B cell (primary cell): ENCODE measurements at regions not wholly inside any gene's neighbourhood (a gene's known extent, or its start where the extent isn't known, plus 50 kb on each side); places are given as distances from the start of the nearest gene placed in this dataset.
"Not testable (repeated sequence)": the region's sequence is repeated elsewhere in the genome, so short reads cannot be mapped to it uniquely, and the experiment has no call there.

Experiments used
- ATAC-seq: fragments of 200-7000 bp; cut with Tn5 transposase; one replicate; pipeline ENCODE4 v1.10.0; 2021; ENCODE audit warnings: low read depth, mild to moderate bottlenecking, moderate number of reproducible peaks, moderate library complexity
- CTCF ChIA-PET: fragments of 350-600 bp; sonication (Branson Sonifier 250); formaldehyde crosslinking; loops from one replicate; lab custom pipeline; 2021; ENCODE audit warnings: antibody characterized with exemption, inconsistent platforms; lab: Charles Lee
- POLR2A ChIA-PET: fragments of 350-600 bp; sonication (Branson Sonifier 250); formaldehyde crosslinking; loops from one replicate; lab custom pipeline; 2021; ENCODE audit warnings: antibody characterized with exemption; lab: Charles Lee
- DNase-seq: peaks from one replicate; pipeline ENCODE4 v3.0.0; 2013
- H2AFZ ChIP-seq: 2 replicates; pipeline ENCODE4 v1.6.1; 2012; ENCODE audit warnings: mild to moderate bottlenecking, low read depth, low read length; ENCODE audit not compliant: insufficient read depth, poor library complexity, severe bottlenecking
- H3K27ac ChIP-seq, 2 donors: 1 replicate in 1 of 2; 2 replicates in 1 of 2; pipeline ENCODE4 v1.5.1; 2012 to 2013; ENCODE audit warnings: low read length in 2 of 2, mild to moderate bottlenecking in 2 of 2, moderate library complexity in 1 of 2
- H3K27me3 ChIP-seq, 4 experiments: fragments of 200-600 bp in 1 of 4; sonication (generic) in 1 of 4; replicated peaks in 1 of 4; 1 replicate in 2 of 4; 2 replicates in 2 of 4; pipeline versions ENCODE4 v1.6.1 to v1.7.0; 2013 to 2016; ENCODE audit warnings: low read length in 3 of 4, mild to moderate bottlenecking in 2 of 4, mixed read lengths in 1 of 4, moderate library complexity in 1 of 4; ENCODE audit not compliant: insufficient read depth in 4 of 4, control insufficient read depth in 3 of 4; ENCODE audit errors: control extremely low read depth in 1 of 4
- H3K36me3 ChIP-seq, 2 experiments: replicated peaks in 1 of 2; 1 replicate in 1 of 2; 2 replicates in 1 of 2; pipeline versions ENCODE4 v1.6.1 to v1.7.1; 2013; ENCODE audit warnings: low read length in 1 of 2; ENCODE audit not compliant: insufficient read depth in 2 of 2, control insufficient read depth in 1 of 2; ENCODE audit errors: control extremely low read depth in 1 of 2, extremely low read depth in 1 of 2
- H3K4me1 ChIP-seq, 2 donors: fragments of 200-600 bp in 1 of 2; sonication (generic) in 1 of 2; 1 replicate in 1 of 2; 2 replicates in 1 of 2; pipeline versions ENCODE4 v1.5.1 to v1.6.1; 2013 to 2017; ENCODE audit warnings: low read length in 2 of 2; ENCODE audit not compliant: control insufficient read depth in 2 of 2, insufficient read depth in 2 of 2
- H3K4me2 ChIP-seq: replicated peaks from 2 replicates; pipeline ENCODE3; 2012; ENCODE audit warnings: mild to moderate bottlenecking, low read depth, low read length; ENCODE audit not compliant: poor library complexity, severe bottlenecking
- H3K4me3 ChIP-seq, 5 experiments: fragments of 200-600 bp in 1 of 5; sonication (generic) in 1 of 5; 1 replicate in 3 of 5; 2 replicates in 2 of 5; pipeline versions ENCODE4 v1.5.1 to v1.7.0; 2011 to 2016; ENCODE audit warnings: low read length in 4 of 5, mild to moderate bottlenecking in 4 of 5, low read depth in 2 of 5, control low read depth in 1 of 5, moderate library complexity in 1 of 5; ENCODE audit not compliant: insufficient read depth in 1 of 5; ENCODE audit errors: control extremely low read depth in 1 of 5, extremely low read depth in 1 of 5
- H3K79me2 ChIP-seq: fragments of 200-600 bp; sonication (generic); one replicate; pipeline ENCODE4 v1.6.0; 2016; ENCODE audit warnings: low read length; ENCODE audit not compliant: control insufficient read depth, insufficient read depth
- H3K9ac ChIP-seq: fragments of 200-600 bp; sonication (generic); 2 replicates; pipeline ENCODE4 v1.6.1; 2017; ENCODE audit warnings: mild to moderate bottlenecking, low read length, moderate library complexity
- H3K9me3 ChIP-seq, 3 donors: one replicate each; pipeline versions ENCODE4 v1.6.1 to v1.7.1; 2013; ENCODE audit warnings: low read length in 2 of 3; ENCODE audit not compliant: control insufficient read depth in 2 of 3, insufficient read depth in 1 of 3; ENCODE audit errors: control extremely low read depth in 1 of 3
- H4K20me1 ChIP-seq: 2 replicates; pipeline ENCODE4 v1.6.0; 2012; ENCODE audit warnings: mild to moderate bottlenecking, low read length; ENCODE audit not compliant: insufficient read depth, control insufficient read depth, poor library complexity, severe bottlenecking
- H3K27ac Mint-ChIP-seq: one replicate; pipeline ENCODE4 v1.8.0; 2021; ENCODE audit warnings: mixed read lengths
- H3K27me3 Mint-ChIP-seq: one replicate; pipeline ENCODE4 v1.8.0; 2021; ENCODE audit warnings: mixed read lengths
- H3K4me1 Mint-ChIP-seq: one replicate; pipeline ENCODE4 v1.8.0; 2021; ENCODE audit warnings: mixed read lengths
- H3K4me3 Mint-ChIP-seq: one replicate; pipeline ENCODE4 v1.8.0; 2021; ENCODE audit warnings: mixed read lengths
- H3K9me3 Mint-ChIP-seq: one replicate; pipeline ENCODE4 v1.8.0; 2022; ENCODE audit warnings: mixed read lengths; ENCODE audit not compliant: insufficient read depth
- EZH2 ChIP-seq: IDR thresholded peaks from 2 replicates; pipeline ENCODE4 v1.6.1; 2012; ENCODE audit warnings: borderline replicate concordance, low read depth, mild to moderate bottlenecking, moderate library complexity, low read length; ENCODE audit not compliant: insufficient read depth, poor library complexity, severe bottlenecking
- WGBS: methylation state at CpG from one replicate; pipeline ENCODE4 v1.1.5; 2013; ENCODE audit warnings: missing lambda C conversion rate; ENCODE audit not compliant: insufficient coverage; 5-methylcytosine and 5-hydroxymethylcytosine counted together
- intact Hi-C: fragments of 100-400 bp; cut with micrococcal nuclease; formaldehyde crosslinking; loops from one replicate; pipeline ENCODE4 v1.10.0; 2022
- TF ChIP-seq, protein P1 (sequence below): fragments of 200-600 bp; IDR thresholded peaks from one replicate; pipeline ENCODE4 v1.8.0; 2022; ENCODE audit warnings: antibody characterized with exemption, mild to moderate bottlenecking

GRCh38 chr2:61727746-61728145 is 126.1 kb downstream of the FAM161A start:
- no peak overlapping the region for H3K4me3 Mint-ChIP-seq
- H3K9me3 Mint-ChIP-seq = peaks cover 11% of the 10 kb centered on the region
- no peak overlapping the region for H3K27ac ChIP-seq
- DNase-seq = no peak
- ChIA-PET POLR2A (no interaction called here), CTCF (no interaction called here)
- peaks cover 0 to 11% (median 5%) of the 10 kb centered on the region in 3 donors for H3K9me3 ChIP-seq
- ATAC-seq = no peak
- no CpG with 5 or more reads among the region's 1 CpG for WGBS
- TF ChIP-seq EZH2 = no peak
- TF ChIP-seq, protein P1, sequence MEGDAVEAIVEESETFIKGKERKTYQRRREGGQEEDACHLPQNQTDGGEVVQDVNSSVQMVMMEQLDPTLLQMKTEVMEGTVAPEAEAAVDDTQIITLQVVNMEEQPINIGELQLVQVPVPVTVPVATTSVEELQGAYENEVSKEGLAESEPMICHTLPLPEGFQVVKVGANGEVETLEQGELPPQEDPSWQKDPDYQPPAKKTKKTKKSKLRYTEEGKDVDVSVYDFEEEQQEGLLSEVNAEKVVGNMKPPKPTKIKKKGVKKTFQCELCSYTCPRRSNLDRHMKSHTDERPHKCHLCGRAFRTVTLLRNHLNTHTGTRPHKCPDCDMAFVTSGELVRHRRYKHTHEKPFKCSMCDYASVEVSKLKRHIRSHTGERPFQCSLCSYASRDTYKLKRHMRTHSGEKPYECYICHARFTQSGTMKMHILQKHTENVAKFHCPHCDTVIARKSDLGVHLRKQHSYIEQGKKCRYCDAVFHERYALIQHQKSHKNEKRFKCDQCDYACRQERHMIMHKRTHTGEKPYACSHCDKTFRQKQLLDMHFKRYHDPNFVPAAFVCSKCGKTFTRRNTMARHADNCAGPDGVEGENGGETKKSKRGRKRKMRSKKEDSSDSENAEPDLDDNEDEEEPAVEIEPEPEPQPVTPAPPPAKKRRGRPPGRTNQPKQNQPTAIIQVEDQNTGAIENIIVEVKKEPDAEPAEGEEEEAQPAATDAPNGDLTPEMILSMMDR = no peak
- H3K4me2 ChIP-seq = no peak overlapping the region
- no peaks in the 10 kb centered on the region for H4K20me1 ChIP-seq
- H2AFZ ChIP-seq = no peak overlapping the region
- peaks cover 14% of the 10 kb centered on the region for H3K27me3 Mint-ChIP-seq
- H3K9ac ChIP-seq = no peak overlapping the region
- no peaks in the 10 kb centered on the region for H3K4me1 Mint-ChIP-seq
- no peaks in the 10 kb centered on the region for H3K36me3 ChIP-seq
- H3K27me3 ChIP-seq = peaks cover 0 to 3% (median 0%) of the 10 kb centered on the region in 4 experiments
- no peak overlapping the region for H3K27ac Mint-ChIP-seq
- no peaks in the 10 kb centered on the region for H3K79me2 ChIP-seq
- H3K4me3 ChIP-seq = no peak overlapping the region
- intact Hi-C loops = no loop called here
- no peaks in the 10 kb centered on the region for H3K4me1 ChIP-seq

DNA sequence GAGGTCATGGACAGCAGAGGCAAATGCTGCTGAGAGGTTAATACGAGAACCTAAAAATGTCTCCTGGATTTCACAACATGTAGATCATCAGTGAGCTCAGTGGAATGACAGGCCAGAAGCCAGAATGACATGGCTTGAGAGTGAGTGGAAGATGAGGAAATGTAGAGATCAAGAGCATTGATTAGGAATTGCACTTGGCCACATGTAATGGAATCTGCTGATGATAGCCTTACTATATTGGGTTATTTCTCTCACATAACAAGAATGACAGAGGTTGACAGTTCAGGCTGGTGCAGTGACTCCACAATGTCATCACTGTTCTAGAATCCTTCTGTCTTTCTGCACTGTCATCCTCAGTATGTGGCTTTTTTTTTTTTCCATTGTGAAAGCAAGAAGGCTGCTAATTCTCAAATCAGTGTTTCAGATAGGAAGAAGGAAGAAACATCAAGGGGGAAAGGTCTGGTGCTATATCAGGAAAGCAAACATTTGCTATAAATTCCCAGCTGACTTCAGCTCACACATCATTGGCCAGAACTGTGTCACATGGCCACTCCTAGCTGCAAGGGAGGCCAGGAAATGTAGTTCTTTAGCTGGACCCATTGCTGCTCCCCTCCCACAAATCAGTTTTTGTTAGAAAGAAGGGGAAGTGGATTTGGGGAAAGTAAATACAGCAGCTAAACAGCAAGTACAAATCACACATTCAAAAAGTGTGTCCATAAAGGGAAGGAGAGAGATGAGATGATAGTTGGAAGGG is 127.2 kb downstream of the FAM161A start:
- H4K20me1 ChIP-seq = no peaks in the 10 kb centered on the region
- WGBS = 90% methylated on average over 1 of the region's 1 CpG

DNA sequence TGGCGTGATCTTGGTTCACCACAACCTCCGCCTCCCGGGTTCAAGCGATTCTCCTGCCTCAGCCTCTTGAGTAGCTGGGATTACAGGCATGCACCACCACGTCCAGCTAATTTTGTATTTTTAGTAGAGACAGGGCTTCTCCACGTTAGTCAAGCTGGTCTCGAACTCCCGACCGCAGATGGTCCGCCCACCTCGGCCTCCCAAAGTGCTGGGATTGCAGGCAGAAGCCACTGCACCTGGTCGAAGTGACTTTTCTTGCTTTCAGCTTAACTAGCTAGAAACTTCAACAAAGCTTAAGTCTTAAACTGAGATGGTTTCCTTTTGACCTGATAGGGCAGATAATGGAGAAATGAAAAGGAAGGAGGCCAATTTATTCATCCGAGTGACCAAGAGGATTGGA is 130.5 kb downstream of the FAM161A start:
- H3K36me3 ChIP-seq, H3K27ac Mint-ChIP-seq, intact Hi-C loops, H3K4me3 ChIP-seq, H3K9ac ChIP-seq, DNase-seq, H3K4me3 Mint-ChIP-seq, ATAC-seq, CTCF ChIA-PET, H3K27me3 ChIP-seq, H3K4me1 ChIP-seq, H3K9me3 ChIP-seq, H3K27ac ChIP-seq, H2AFZ ChIP-seq, POLR2A ChIA-PET, H3K4me2 ChIP-seq, H3K79me2 ChIP-seq, H4K20me1 ChIP-seq, H3K4me1 Mint-ChIP-seq: not testable (repeated sequence)
- 96% methylated on average over 9 of the region's 13 CpGs for WGBS
- Mint-ChIP-seq H3K9me3 (peaks cover 11% of the 10 kb centered on the region), H3K27me3 (peaks cover 14% of the 10 kb centered on the region)

More for the DNA sequence above, 127.2 kb downstream of the FAM161A start:
- no peak for DNase-seq
- Histone ChIP-seq H3K36me3 (no peaks in the 10 kb centered on the region), H3K79me2 (no peaks in the 10 kb centered on the region), H3K4me2 (no peak overlapping the region), H3K9me3 (peaks cover 0 to 11% (median 5%) of the 10 kb centered on the region in 3 donors), H2AFZ (no peak overlapping the region), H3K27me3 (peaks cover 0 to 3% (median 0%) of the 10 kb centered on the region in 4 experiments), H3K9ac (no peak overlapping the region), H3K27ac (no peak overlapping the region), H3K4me3 (no peak overlapping the region), H3K4me1 (no peaks in the 10 kb centered on the region)
- intact Hi-C loops = no loop called here
- no peaks in the 10 kb centered on the region for H3K4me1 Mint-ChIP-seq
- H3K27me3 Mint-ChIP-seq = peaks cover 14% of the 10 kb centered on the region
- no peak overlapping the region for H3K27ac Mint-ChIP-seq
- CTCF ChIA-PET = no interaction called here
- H3K9me3 Mint-ChIP-seq = peaks cover 11% of the 10 kb centered on the region
- H3K4me3 Mint-ChIP-seq = no peak overlapping the region
- no peak for TF ChIP-seq EZH2
- TF ChIP-seq, protein P1 = no peak
- POLR2A ChIA-PET = no interaction called here
- ATAC-seq = no peak
